ENCODE measurements at regions not wholly inside any gene's neighbourhood (a gene's known extent, or its start where the extent isn't known, plus 50 kb on each side); places are given as distances from the start of the nearest gene placed in this dataset.

- intact Hi-C loops (cut with DNase I), result no loop called here
These were observed 129.5 kb upstream of the SSTR4 start for GRCh38 chr20:22905658-22906057.

GRCh38 chr20:22908437-22908836 is 126.7 kb upstream of the SSTR4 start:
- H3K9me3 ChIP-seq, result no peaks in the 10 kb centered on the region
- no peak overlapping the region for H3K27ac ChIP-seq
- no peaks in the 10 kb centered on the region for H3K4me1 ChIP-seq
- no peak for DNase-seq
- no peak overlapping the region for H3K4me3 ChIP-seq
- TF ChIP-seq, protein P1, sequence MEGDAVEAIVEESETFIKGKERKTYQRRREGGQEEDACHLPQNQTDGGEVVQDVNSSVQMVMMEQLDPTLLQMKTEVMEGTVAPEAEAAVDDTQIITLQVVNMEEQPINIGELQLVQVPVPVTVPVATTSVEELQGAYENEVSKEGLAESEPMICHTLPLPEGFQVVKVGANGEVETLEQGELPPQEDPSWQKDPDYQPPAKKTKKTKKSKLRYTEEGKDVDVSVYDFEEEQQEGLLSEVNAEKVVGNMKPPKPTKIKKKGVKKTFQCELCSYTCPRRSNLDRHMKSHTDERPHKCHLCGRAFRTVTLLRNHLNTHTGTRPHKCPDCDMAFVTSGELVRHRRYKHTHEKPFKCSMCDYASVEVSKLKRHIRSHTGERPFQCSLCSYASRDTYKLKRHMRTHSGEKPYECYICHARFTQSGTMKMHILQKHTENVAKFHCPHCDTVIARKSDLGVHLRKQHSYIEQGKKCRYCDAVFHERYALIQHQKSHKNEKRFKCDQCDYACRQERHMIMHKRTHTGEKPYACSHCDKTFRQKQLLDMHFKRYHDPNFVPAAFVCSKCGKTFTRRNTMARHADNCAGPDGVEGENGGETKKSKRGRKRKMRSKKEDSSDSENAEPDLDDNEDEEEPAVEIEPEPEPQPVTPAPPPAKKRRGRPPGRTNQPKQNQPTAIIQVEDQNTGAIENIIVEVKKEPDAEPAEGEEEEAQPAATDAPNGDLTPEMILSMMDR (IDR thresholded peaks at IDR 0.05), result no peak
- no peak for ATAC-seq
- no peaks in the 10 kb centered on the region for H3K36me3 ChIP-seq
- H3K27me3 ChIP-seq, result no peaks in the 10 kb centered on the region
- intact Hi-C loops (cut with DNase I), result no loop called here

More at GRCh38 chr20:22905658-22906057, 129.5 kb upstream of the SSTR4 start:
- ATAC-seq, result no peak
- DNase-seq, result no peak
- TF ChIP-seq, protein P1 (IDR thresholded peaks at IDR 0.05), result no peak
- no peak overlapping the region for H3K4me3 ChIP-seq
- no peaks in the 10 kb centered on the region for H3K9me3 ChIP-seq
- H3K27me3 ChIP-seq, result no peaks in the 10 kb centered on the region
- H3K4me1 ChIP-seq, result no peaks in the 10 kb centered on the region
- H3K27ac ChIP-seq, result no peak overlapping the region
- H3K36me3 ChIP-seq, result no peaks in the 10 kb centered on the region

DNA sequence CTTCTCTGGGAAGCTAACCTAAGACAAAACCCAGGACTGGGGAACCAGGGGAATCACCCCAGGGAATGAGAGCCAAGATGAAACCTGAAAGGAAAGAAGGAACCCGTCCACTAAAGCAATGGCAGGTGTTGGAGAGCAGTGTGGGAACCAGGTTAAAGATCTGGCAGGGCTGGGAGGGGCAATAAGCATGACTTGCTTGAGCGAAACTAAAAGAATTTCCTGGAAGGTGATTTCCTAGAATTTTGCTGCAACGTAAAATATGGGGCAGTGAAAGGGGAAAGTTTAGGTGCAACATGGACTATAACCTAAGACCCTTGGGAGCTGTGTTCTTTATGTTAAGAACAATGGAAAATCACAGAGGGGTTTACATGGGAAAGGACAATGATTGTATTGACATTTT is 126.2 kb upstream of the SSTR4 start:
- no peaks in the 10 kb centered on the region for H3K27me3 ChIP-seq
- TF ChIP-seq, protein P1 (IDR thresholded peaks at IDR 0.05), result no peak
- ATAC-seq (no peak), DNase-seq (no peak)
- no peaks in the 10 kb centered on the region for H3K36me3 ChIP-seq
- intact Hi-C loops (cut with DNase I), result no loop called here
- H3K9me3 ChIP-seq, result no peaks in the 10 kb centered on the region
- no peak overlapping the region for H3K27ac ChIP-seq
- no peaks in the 10 kb centered on the region for H3K4me1 ChIP-seq
- no peak overlapping the region for H3K4me3 ChIP-seq

- no peak for DNase-seq
- intact Hi-C loops (cut with DNase I), result no loop called here
- no peak for ATAC-seq
These were observed 125.7 kb upstream of the SSTR4 start for GRCh38 chr20:22909436-22909835.

DNA sequence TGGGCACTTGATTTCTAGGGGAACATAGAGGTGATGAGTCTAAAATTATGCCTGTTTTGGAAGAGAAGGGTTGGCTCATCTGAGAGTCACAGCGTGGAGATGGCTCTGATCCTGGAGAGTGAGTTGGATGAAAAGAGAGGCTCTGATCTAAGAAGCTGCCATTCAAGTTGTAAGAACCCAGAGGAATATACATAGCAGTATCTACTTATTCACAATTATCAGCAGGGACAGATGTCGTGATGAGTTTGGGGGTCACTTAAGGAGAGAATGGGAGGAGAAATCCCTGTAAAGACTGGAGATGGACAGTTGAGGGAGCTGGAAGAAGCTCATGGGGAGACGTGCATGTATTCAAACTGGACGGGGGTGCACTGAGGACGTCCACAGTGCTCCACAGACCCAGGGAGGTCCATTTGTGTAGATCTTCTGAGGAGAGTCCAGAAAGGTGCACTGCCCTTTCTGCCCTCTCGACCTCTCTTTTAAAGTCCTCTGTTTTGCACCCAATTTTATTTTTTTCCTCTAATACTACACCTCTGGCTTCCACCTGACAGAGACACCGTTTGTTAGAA is 124.7 kb upstream of the SSTR4 start:
- TF ChIP-seq, protein P1 (IDR thresholded peaks at IDR 0.05), result no peak
- Histone ChIP-seq H3K4me1 (no peaks in the 10 kb centered on the region), H3K9me3 (no peaks in the 10 kb centered on the region), H3K36me3 (no peaks in the 10 kb centered on the region), H3K27me3 (no peaks in the 10 kb centered on the region), H3K27ac (no peak overlapping the region), H3K4me3 (no peak overlapping the region)
- ATAC-seq, result no peak
- no peak for DNase-seq
- intact Hi-C loops (cut with DNase I), result no loop called here

More at GRCh38 chr20:22909436-22909835, 125.7 kb upstream of the SSTR4 start:
- no peaks in the 10 kb centered on the region for H3K4me1 ChIP-seq
- no peaks in the 10 kb centered on the region for H3K36me3 ChIP-seq
- H3K9me3 ChIP-seq, result no peaks in the 10 kb centered on the region
- H3K27me3 ChIP-seq, result no peaks in the 10 kb centered on the region
- H3K4me3 ChIP-seq, result no peak overlapping the region
- no peak overlapping the region for H3K27ac ChIP-seq
- TF ChIP-seq, protein P1 (IDR thresholded peaks at IDR 0.05), result no peak

- no peaks in the 10 kb centered on the region for H3K9me3 ChIP-seq
- TF ChIP-seq, protein P1 (IDR thresholded peaks at IDR 0.05), result no peak
- DNase-seq (no peak), ATAC-seq (no peak)
- H3K27ac ChIP-seq, result no peak overlapping the region
- H3K36me3 ChIP-seq, result no peaks in the 10 kb centered on the region
- intact Hi-C loops (cut with DNase I), result no loop called here
- no peaks in the 10 kb centered on the region for H3K4me1 ChIP-seq
- H3K4me3 ChIP-seq, result no peak overlapping the region
- H3K27me3 ChIP-seq, result no peaks in the 10 kb centered on the region
These were observed 120.8 kb upstream of the SSTR4 start for GRCh38 chr20:22914291-22914690.
